ENCODE measurements at regions not wholly inside any gene's neighbourhood (a gene's known extent, or its start where the extent isn't known, plus 50 kb on each side); places are given as distances from the start of the nearest gene placed in this dataset.
"Not testable (repeated sequence)": the region's sequence is repeated elsewhere in the genome, so short reads cannot be mapped to it uniquely, and the experiment has no call there.

- no peaks in the 10 kb centered on the region for H3K36me3 Mint-ChIP-seq (ENCODE audit: insufficient read depth, unreplicated experiment)
- Histone ChIP-seq H3K9me3 (no peaks in the 10 kb centered on the region), H3K36me3 (ENCODE audit: control insufficient read depth, insufficient read depth, low read length) (no peaks in the 10 kb centered on the region), H3K4me1 (peaks cover 26% of the 10 kb centered on the region), H3K27me3 (replicated peaks; ENCODE audit: control insufficient read depth, insufficient read depth, low read length) (no peaks in the 10 kb centered on the region), H3K4me3 (ENCODE audit: low read depth, low read length) (no peak overlapping the region)
- TF ChIP-seq, protein P1, sequence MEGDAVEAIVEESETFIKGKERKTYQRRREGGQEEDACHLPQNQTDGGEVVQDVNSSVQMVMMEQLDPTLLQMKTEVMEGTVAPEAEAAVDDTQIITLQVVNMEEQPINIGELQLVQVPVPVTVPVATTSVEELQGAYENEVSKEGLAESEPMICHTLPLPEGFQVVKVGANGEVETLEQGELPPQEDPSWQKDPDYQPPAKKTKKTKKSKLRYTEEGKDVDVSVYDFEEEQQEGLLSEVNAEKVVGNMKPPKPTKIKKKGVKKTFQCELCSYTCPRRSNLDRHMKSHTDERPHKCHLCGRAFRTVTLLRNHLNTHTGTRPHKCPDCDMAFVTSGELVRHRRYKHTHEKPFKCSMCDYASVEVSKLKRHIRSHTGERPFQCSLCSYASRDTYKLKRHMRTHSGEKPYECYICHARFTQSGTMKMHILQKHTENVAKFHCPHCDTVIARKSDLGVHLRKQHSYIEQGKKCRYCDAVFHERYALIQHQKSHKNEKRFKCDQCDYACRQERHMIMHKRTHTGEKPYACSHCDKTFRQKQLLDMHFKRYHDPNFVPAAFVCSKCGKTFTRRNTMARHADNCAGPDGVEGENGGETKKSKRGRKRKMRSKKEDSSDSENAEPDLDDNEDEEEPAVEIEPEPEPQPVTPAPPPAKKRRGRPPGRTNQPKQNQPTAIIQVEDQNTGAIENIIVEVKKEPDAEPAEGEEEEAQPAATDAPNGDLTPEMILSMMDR (IDR thresholded peaks at IDR 0.05; ENCODE audit: insufficient read depth in 1 of 2, low read depth in 1 of 2, low read length in 1 of 2, severe bottlenecking in 1 of 2, unreplicated experiment in 1 of 2), result no peak
- H3K27me3 Mint-ChIP-seq (ENCODE audit: insufficient read depth, unreplicated experiment), result no peaks in the 10 kb centered on the region
- peak overlapping the region; percentile 58 for H3K27ac Mint-ChIP-seq (ENCODE audit: unreplicated experiment)
- no peak for DNase-seq
- ChIA-PET CTCF (interaction anchor here (4.1 kb wide), 1 partner anchor 19 kb away, joined by 13 read pairs; no protein-coding TSS in a partner anchor), POLR2A (no interaction called here)
- BruUV-seq (replicated peaks), result TSS peak; percentile 47
- H3K9me3 Mint-ChIP-seq (ENCODE audit: unreplicated experiment), result no peaks in the 10 kb centered on the region
- H3K4me3 Mint-ChIP-seq (ENCODE audit: unreplicated experiment), result peak overlapping the region; percentile 50
- H3K4me1 Mint-ChIP-seq (ENCODE audit: low read depth, unreplicated experiment), result peaks cover 10% of the 10 kb centered on the region
- intact Hi-C loops (cut with micrococcal nuclease; ENCODE audit: unreplicated experiment), result no loop called here
Measured at GRCh38 chr12:46965137-46965536, 114.3 kb upstream of the PCED1B start.

- CTCF ChIA-PET, result interaction anchor here (4.1 kb wide), 1 partner anchor 19 kb away, joined by 13 read pairs; no protein-coding TSS in a partner anchor
- intact Hi-C loops (cut with micrococcal nuclease; ENCODE audit: unreplicated experiment), result no loop called here
- no peak for DNase-seq
Measured at GRCh38 chr12:46965880-46966279, 113.5 kb upstream of the PCED1B start.

GRCh38 chr12:46970636-46971035 is 108.8 kb upstream of the PCED1B start:
- no peak for DNase-seq
- no TSS peak for BruUV-seq (replicated peaks)
- Mint-ChIP-seq H3K4me3 (ENCODE audit: unreplicated experiment) (no peak overlapping the region), H3K36me3 (ENCODE audit: insufficient read depth, unreplicated experiment) (no peaks in the 10 kb centered on the region), H3K9me3 (ENCODE audit: unreplicated experiment) (peaks cover 9% of the 10 kb centered on the region), H3K4me1 (ENCODE audit: low read depth, unreplicated experiment) (no peaks in the 10 kb centered on the region), H3K27me3 (ENCODE audit: insufficient read depth, unreplicated experiment) (no peaks in the 10 kb centered on the region), H3K27ac (ENCODE audit: unreplicated experiment) (no peak overlapping the region)
- H3K27me3 ChIP-seq (replicated peaks; ENCODE audit: control insufficient read depth, insufficient read depth, low read length), result no peaks in the 10 kb centered on the region
- POLR2A ChIA-PET, result no interaction called here
- TF ChIP-seq, protein P1 (IDR thresholded peaks at IDR 0.05; ENCODE audit: insufficient read depth in 1 of 2, low read depth in 1 of 2, low read length in 1 of 2, severe bottlenecking in 1 of 2, unreplicated experiment in 1 of 2), result no peak
- 0 out of 2 replicates have a peak, but pooled peaks cover 4% of the 10 kb centered on the region for H3K9me3 ChIP-seq
- CTCF ChIA-PET, result no interaction called here
- intact Hi-C loops (cut with micrococcal nuclease; ENCODE audit: unreplicated experiment), result no loop called here
- peaks cover 5% of the 10 kb centered on the region; the same call in 1 of the 2 replicates for H3K4me1 ChIP-seq
- no peak overlapping the region for H3K4me3 ChIP-seq (ENCODE audit: low read depth, low read length)
- H3K36me3 ChIP-seq (ENCODE audit: control insufficient read depth, insufficient read depth, low read length), result no peaks in the 10 kb centered on the region

More at GRCh38 chr12:46965880-46966279, 113.5 kb upstream of the PCED1B start:
- BruUV-seq (replicated peaks), result no TSS peak
- POLR2A ChIA-PET, result no interaction called here
- H3K4me3 Mint-ChIP-seq (ENCODE audit: unreplicated experiment), result no peak overlapping the region
- Histone ChIP-seq H3K36me3 (ENCODE audit: control insufficient read depth, insufficient read depth, low read length) (no peaks in the 10 kb centered on the region), H3K27me3 (replicated peaks; ENCODE audit: control insufficient read depth, insufficient read depth, low read length) (no peaks in the 10 kb centered on the region), H3K9me3 (no peaks in the 10 kb centered on the region), H3K4me3 (ENCODE audit: low read depth, low read length) (no peak overlapping the region), H3K4me1 (peaks cover 26% of the 10 kb centered on the region)
- no peaks in the 10 kb centered on the region for H3K36me3 Mint-ChIP-seq (ENCODE audit: insufficient read depth, unreplicated experiment)
- peaks cover 10% of the 10 kb centered on the region for H3K4me1 Mint-ChIP-seq (ENCODE audit: low read depth, unreplicated experiment)
- H3K27ac Mint-ChIP-seq (ENCODE audit: unreplicated experiment), result peak overlapping the region; percentile 42
- H3K27me3 Mint-ChIP-seq (ENCODE audit: insufficient read depth, unreplicated experiment), result no peaks in the 10 kb centered on the region
- TF ChIP-seq, protein P1 (IDR thresholded peaks at IDR 0.05; ENCODE audit: insufficient read depth in 1 of 2, low read depth in 1 of 2, low read length in 1 of 2, severe bottlenecking in 1 of 2, unreplicated experiment in 1 of 2), result no peak
- H3K9me3 Mint-ChIP-seq (ENCODE audit: unreplicated experiment), result no peaks in the 10 kb centered on the region

DNA sequence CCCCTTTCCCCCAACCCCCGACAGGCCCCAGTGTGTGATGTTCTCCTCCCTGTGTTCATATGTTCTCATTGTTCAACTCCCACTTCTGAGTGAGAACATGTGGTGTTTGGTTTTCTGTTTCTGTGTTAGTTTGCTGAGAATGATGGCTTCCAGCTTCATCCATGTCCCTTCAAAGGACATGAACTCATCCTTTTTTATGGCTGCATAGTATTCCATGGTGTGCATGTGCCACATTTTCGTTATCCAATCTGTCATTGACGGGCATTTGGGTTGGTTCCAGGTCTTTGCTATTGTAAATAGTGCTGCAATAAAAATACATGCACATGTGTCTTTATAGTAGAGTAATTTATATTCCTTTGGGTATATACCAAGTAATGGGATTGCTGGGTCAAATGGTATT is 105.5 kb upstream of the PCED1B start:
- DNase-seq; H3K36me3 ChIP-seq (ENCODE audit: control insufficient read depth, insufficient read depth, low read length): not testable (repeated sequence)

More for the DNA sequence above, 105.5 kb upstream of the PCED1B start:
- POLR2A ChIA-PET; H3K27ac Mint-ChIP-seq (ENCODE audit: unreplicated experiment); CTCF ChIA-PET; H3K27me3 Mint-ChIP-seq (ENCODE audit: insufficient read depth, unreplicated experiment); BruUV-seq (replicated peaks); H3K4me3 ChIP-seq (ENCODE audit: low read depth, low read length); H3K27me3 ChIP-seq (replicated peaks; ENCODE audit: control insufficient read depth, insufficient read depth, low read length); H3K4me1 ChIP-seq; intact Hi-C loops (cut with micrococcal nuclease; ENCODE audit: unreplicated experiment); H3K4me3 Mint-ChIP-seq (ENCODE audit: unreplicated experiment); H3K9me3 ChIP-seq; H3K36me3 Mint-ChIP-seq (ENCODE audit: insufficient read depth, unreplicated experiment); H3K4me1 Mint-ChIP-seq (ENCODE audit: low read depth, unreplicated experiment): not testable (repeated sequence)
- H3K9me3 Mint-ChIP-seq (ENCODE audit: unreplicated experiment), result peaks cover 17% of the 10 kb centered on the region

Measured in Caco-2 (cell line).